Calu3 (cell line): ENCODE measurements at regions not wholly inside any gene's neighbourhood (a gene's known extent, or its start where the extent isn't known, plus 50 kb on each side); places are given as distances from the start of the nearest gene placed in this dataset.

ENCODE experiments used
- BruUV-seq: library from RNA; stranded (reverse); fragments of 400-500 nt; replicated peaks from 2 replicates; lab custom pipeline; 2021; lab: Mats Ljungman, UMichigan
- CTCF ChIA-PET: fragments of 300-600 bp; sonication (Branson Sonifier 250); formaldehyde crosslinking; loops from one replicate; lab custom pipeline; 2022; ENCODE audit warnings: antibody characterized with exemption; lab: Charles Lee
- DNase-seq: peaks from one replicate; pipeline ENCODE4 v3.0.0; 2022
- H3K27ac Mint-ChIP-seq: one replicate; pipeline ENCODE4 v1.8.0; 2022; ENCODE audit warnings: mixed read lengths; ENCODE audit not compliant: unreplicated experiment
- H3K27me3 Mint-ChIP-seq: one replicate; pipeline ENCODE4 v1.8.0; 2022; ENCODE audit warnings: mixed read lengths; ENCODE audit not compliant: unreplicated experiment
- H3K36me3 Mint-ChIP-seq: one replicate; pipeline ENCODE4 v1.8.0; 2022; ENCODE audit warnings: mild to moderate bottlenecking, moderate library complexity, mixed read lengths; ENCODE audit not compliant: insufficient read depth, unreplicated experiment
- H3K4me1 Mint-ChIP-seq: one replicate; pipeline ENCODE4 v1.8.0; 2022; ENCODE audit warnings: mild to moderate bottlenecking, low read depth, mixed read lengths; ENCODE audit not compliant: unreplicated experiment
- H3K4me3 Mint-ChIP-seq: one replicate; pipeline ENCODE4 v1.8.0; 2022; ENCODE audit warnings: mild to moderate bottlenecking, low read depth, moderate library complexity, mixed read lengths; ENCODE audit not compliant: unreplicated experiment
- H3K9me3 Mint-ChIP-seq: one replicate; pipeline ENCODE4 v1.8.0; 2022; ENCODE audit warnings: low read depth, mixed read lengths; ENCODE audit not compliant: unreplicated experiment
- CTCF ChIP-seq: fragments of 200-600 bp; IDR thresholded peaks from one replicate; pipeline ENCODE4 v1.8.0; 2022; ENCODE audit warnings: antibody characterized with exemption; ENCODE audit not compliant: unreplicated experiment
- intact Hi-C: fragments of 100-400 bp; cut with micrococcal nuclease; formaldehyde crosslinking; loops from one replicate; pipeline ENCODE4 v1.10.0; 2022; ENCODE audit not compliant: unreplicated experiment

DNA sequence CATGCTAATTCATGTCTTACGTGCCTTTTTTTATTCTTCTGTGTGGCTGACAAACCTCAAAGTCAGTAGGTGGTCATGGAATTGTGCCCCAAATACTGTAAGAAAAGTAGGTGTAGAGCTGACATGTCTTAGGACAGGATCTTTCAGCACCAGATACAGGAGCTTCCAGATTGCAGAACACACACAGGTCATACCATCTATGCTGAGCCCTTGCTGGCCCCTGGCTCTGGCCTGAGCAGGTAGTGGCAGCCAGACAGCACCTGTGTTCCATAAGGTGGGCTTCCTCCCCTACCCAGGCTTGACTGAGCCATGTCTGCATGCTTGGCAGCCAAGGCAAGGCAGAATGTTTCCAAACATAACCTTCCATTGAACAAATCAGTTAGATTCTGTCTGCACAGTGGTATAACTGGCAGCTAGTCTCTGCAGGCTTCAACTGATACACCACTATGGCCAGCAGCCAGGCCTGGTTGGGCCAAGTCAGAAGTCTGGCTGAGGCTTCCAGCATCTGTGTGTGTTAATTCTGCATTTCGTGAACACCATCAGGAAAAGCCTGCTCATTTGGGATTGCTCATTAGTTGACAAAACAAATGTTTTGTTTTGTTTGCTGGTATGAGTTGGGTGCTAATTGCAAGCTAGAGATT is 366.5 kb downstream of the FOXA2 start:
- CTCF ChIA-PET, result interaction anchor here (0.6 kb wide), 1 partner anchor 86 kb away, joined by 3 read pairs; no protein-coding TSS in a partner anchor
- Mint-ChIP-seq H3K9me3 (no peaks in the 10 kb centered on the region), H3K36me3 (no peaks in the 10 kb centered on the region), H3K4me1 (no peaks in the 10 kb centered on the region), H3K27ac (no peak overlapping the region), H3K27me3 (peaks cover 13% of the 10 kb centered on the region), H3K4me3 (no peak overlapping the region)
- no peak for TF ChIP-seq CTCF
- intact Hi-C loops, result no loop called here
- BruUV-seq, result no TSS peak
- DNase-seq, result no peak

DNA sequence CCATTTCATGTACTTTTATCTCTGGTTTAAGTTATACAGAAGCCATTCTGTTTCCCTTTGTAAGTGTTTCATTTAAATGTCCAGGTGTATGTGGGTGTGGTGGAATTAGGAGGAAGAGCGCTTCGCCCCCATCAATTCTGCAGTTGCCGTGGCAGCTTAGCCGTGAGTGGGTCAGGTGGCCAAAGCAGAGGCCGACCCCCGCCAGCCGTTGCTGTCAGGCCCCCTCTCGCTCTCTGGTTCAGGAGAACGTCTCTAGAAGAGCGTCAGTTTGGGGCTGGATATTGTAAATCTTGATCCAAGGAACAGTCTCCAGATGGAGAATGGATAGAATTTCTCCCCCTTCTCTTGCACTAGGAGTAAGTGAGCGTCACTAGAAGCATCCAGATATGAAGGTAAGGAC is 367.4 kb downstream of the FOXA2 start:
- Mint-ChIP-seq H3K36me3 (no peaks in the 10 kb centered on the region), H3K4me3 (no peak overlapping the region), H3K27me3 (peaks cover 13% of the 10 kb centered on the region), H3K4me1 (no peaks in the 10 kb centered on the region), H3K27ac (no peak overlapping the region), H3K9me3 (no peaks in the 10 kb centered on the region)
- no peak for TF ChIP-seq CTCF
- DNase-seq, result no peak
- CTCF ChIA-PET, result interaction anchor here (0.6 kb wide), 1 partner anchor 87 kb away, joined by 3 read pairs; no protein-coding TSS in a partner anchor
- intact Hi-C loops, result no loop called here
- no TSS peak for BruUV-seq

- Mint-ChIP-seq H3K9me3 (no peaks in the 10 kb centered on the region), H3K27ac (no peak overlapping the region), H3K4me1 (no peaks in the 10 kb centered on the region), H3K27me3 (peaks cover 13% of the 10 kb centered on the region), H3K36me3 (no peaks in the 10 kb centered on the region), H3K4me3 (no peak overlapping the region)
- intact Hi-C loops, result no loop called here
- no peak for DNase-seq
- no TSS peak for BruUV-seq
- TF ChIP-seq CTCF, result no peak
- CTCF ChIA-PET, result no interaction called here
Measured at GRCh38 chr20:22214296-22214695, 370.1 kb downstream of the FOXA2 start.

GRCh38 chr20:22213271-22213670 is 371.1 kb downstream of the FOXA2 start:
- BruUV-seq, result no TSS peak
- H3K9me3 Mint-ChIP-seq, result no peaks in the 10 kb centered on the region

More at GRCh38 chr20:22213271-22213670, 371.1 kb downstream of the FOXA2 start:
- Mint-ChIP-seq H3K4me3 (no peak overlapping the region), H3K4me1 (no peaks in the 10 kb centered on the region), H3K27me3 (peaks cover 13% of the 10 kb centered on the region), H3K27ac (no peak overlapping the region), H3K36me3 (no peaks in the 10 kb centered on the region)
- CTCF ChIA-PET, result no interaction called here
- TF ChIP-seq CTCF, result no peak
- intact Hi-C loops, result no loop called here
- DNase-seq, result no peak
